ENCODE measurements at regions not wholly inside any gene's neighbourhood (a gene's known extent, or its start where the extent isn't known, plus 50 kb on each side); places are given as distances from the start of the nearest gene placed in this dataset.

- no TSS peak for BruUV-seq (replicated peaks)
- H3K9me3 ChIP-seq (ENCODE audit: low read depth, low read length, poor library complexity, severe bottlenecking): no peaks in the 10 kb centered on the region
- CTCF ChIA-PET: no interaction called here
- POLR2A ChIA-PET (ENCODE audit: low non-redundant PET): no interaction called here
- no peak overlapping the region for H3K27ac ChIP-seq (ENCODE audit: low read depth, low read length, poor library complexity, severe bottlenecking)
- H3K4me3 ChIP-seq (ENCODE audit: low read depth, low read length, poor library complexity, severe bottlenecking): no peak overlapping the region
- no peaks in the 10 kb centered on the region for H3K36me3 ChIP-seq (ENCODE audit: insufficient read depth, low read length, poor library complexity, severe bottlenecking)
- TF ChIP-seq EZH2 (IDR thresholded peaks at IDR 0.05; ENCODE audit: borderline replicate concordance, low read depth, low read length, poor library complexity, severe bottlenecking) (no peak), CTCF (conservative IDR thresholded peaks at IDR 0.05; ENCODE audit: low read depth, low read length) (no peak)
- intact Hi-C loops (cut with micrococcal nuclease; ENCODE audit: unreplicated experiment): no loop called here
- no peaks in the 10 kb centered on the region for H3K4me1 ChIP-seq (ENCODE audit: insufficient read depth, low read length, poor library complexity, severe bottlenecking)
- no peak for DNase-seq (ENCODE audit: low spot score)
- H3K27me3 ChIP-seq (replicated peaks; ENCODE audit: insufficient read depth, low read depth, low read length, poor library complexity): peaks cover 2% of the 10 kb centered on the region
Observed at GRCh38 chr2:198639580-198639979, 818.2 kb downstream of the SATB2 start.

GRCh38 chr2:198638577-198638976 is 819.2 kb downstream of the SATB2 start:
- no peaks in the 10 kb centered on the region for H3K4me1 ChIP-seq (ENCODE audit: insufficient read depth, low read length, poor library complexity, severe bottlenecking)
- intact Hi-C loops (cut with micrococcal nuclease; ENCODE audit: unreplicated experiment): no loop called here
- no peaks in the 10 kb centered on the region for H3K9me3 ChIP-seq (ENCODE audit: low read depth, low read length, poor library complexity, severe bottlenecking)
- H3K36me3 ChIP-seq (ENCODE audit: insufficient read depth, low read length, poor library complexity, severe bottlenecking): no peaks in the 10 kb centered on the region
- CTCF ChIA-PET: no interaction called here
- BruUV-seq (replicated peaks): no TSS peak
- peaks cover 6% of the 10 kb centered on the region for H3K27me3 ChIP-seq (replicated peaks; ENCODE audit: insufficient read depth, low read depth, low read length, poor library complexity)
- DNase-seq (ENCODE audit: low spot score): no peak
- POLR2A ChIA-PET (ENCODE audit: low non-redundant PET): interaction anchor here (0.7 kb wide), 1 partner anchor 150 kb away, joined by 3 read pairs; no protein-coding TSS in a partner anchor
- H3K27ac ChIP-seq (ENCODE audit: low read depth, low read length, poor library complexity, severe bottlenecking): no peak overlapping the region
- no peak overlapping the region for H3K4me3 ChIP-seq (ENCODE audit: low read depth, low read length, poor library complexity, severe bottlenecking)
- TF ChIP-seq EZH2 (IDR thresholded peaks at IDR 0.05; ENCODE audit: borderline replicate concordance, low read depth, low read length, poor library complexity, severe bottlenecking) (no peak), CTCF (conservative IDR thresholded peaks at IDR 0.05; ENCODE audit: low read depth, low read length) (no peak)

- Histone ChIP-seq H3K9me3 (ENCODE audit: low read depth, low read length, poor library complexity, severe bottlenecking) (no peaks in the 10 kb centered on the region), H3K36me3 (ENCODE audit: insufficient read depth, low read length, poor library complexity, severe bottlenecking) (no peaks in the 10 kb centered on the region), H3K4me1 (ENCODE audit: insufficient read depth, low read length, poor library complexity, severe bottlenecking) (no peaks in the 10 kb centered on the region), H3K27ac (ENCODE audit: low read depth, low read length, poor library complexity, severe bottlenecking) (no peak overlapping the region), H3K27me3 (replicated peaks; ENCODE audit: insufficient read depth, low read depth, low read length, poor library complexity) (peaks cover 42% of the 10 kb centered on the region), H3K4me3 (ENCODE audit: low read depth, low read length, poor library complexity, severe bottlenecking) (no peak overlapping the region)
- no peak for TF ChIP-seq CTCF (conservative IDR thresholded peaks at IDR 0.05; ENCODE audit: low read depth, low read length)
- TF ChIP-seq EZH2 (IDR thresholded peaks at IDR 0.05; ENCODE audit: borderline replicate concordance, low read depth, low read length, poor library complexity, severe bottlenecking): no peak
- intact Hi-C loops (cut with micrococcal nuclease; ENCODE audit: unreplicated experiment): no loop called here
- POLR2A ChIA-PET (ENCODE audit: low non-redundant PET): no interaction called here
- no peak for DNase-seq (ENCODE audit: low spot score)
- BruUV-seq (replicated peaks): no TSS peak
- CTCF ChIA-PET: no interaction called here
Observed at GRCh38 chr2:198630384-198630783, 826.0 kb downstream of the PLCL1 start.

Data from A673 (cell line).